ENCODE measurements at regions not wholly inside any gene's neighbourhood (a gene's known extent, or its start where the extent isn't known, plus 50 kb on each side); places are given as distances from the start of the nearest gene placed in this dataset.

DNA sequence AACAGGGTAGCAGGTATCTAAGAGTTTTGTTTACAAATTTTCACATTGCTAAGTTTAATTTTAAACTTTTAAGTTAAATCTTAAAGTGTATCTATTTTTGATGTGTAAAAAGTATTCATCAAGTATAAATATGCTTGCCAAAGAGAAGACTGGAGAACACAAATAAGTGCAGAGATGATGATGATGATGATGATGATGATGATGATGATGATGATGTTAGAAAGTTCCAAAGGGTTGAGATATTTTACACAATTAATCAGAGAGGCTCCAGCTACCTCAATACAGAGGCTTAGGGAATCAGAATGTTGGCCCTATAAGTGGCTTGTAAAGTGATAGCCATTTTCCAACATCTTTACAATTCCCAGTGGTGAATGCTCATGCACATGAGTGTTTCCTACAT lies 209.0 kb upstream of the NPVF start:
- H3K36me3 ChIP-seq (ENCODE audit: insufficient read depth, low read length), result no peaks in the 10 kb centered on the region
- no peaks in the 10 kb centered on the region for H3K9me2 ChIP-seq (ENCODE audit: insufficient read depth, low read length)
- no peak overlapping the region for H2AFZ ChIP-seq (ENCODE audit: low read length)
- no peak for TF ChIP-seq EZH2phosphoT487 (IDR thresholded peaks at IDR 0.05; ENCODE audit: borderline replicate concordance, low read depth, low read length)
- TF ChIP-seq, protein P1, sequence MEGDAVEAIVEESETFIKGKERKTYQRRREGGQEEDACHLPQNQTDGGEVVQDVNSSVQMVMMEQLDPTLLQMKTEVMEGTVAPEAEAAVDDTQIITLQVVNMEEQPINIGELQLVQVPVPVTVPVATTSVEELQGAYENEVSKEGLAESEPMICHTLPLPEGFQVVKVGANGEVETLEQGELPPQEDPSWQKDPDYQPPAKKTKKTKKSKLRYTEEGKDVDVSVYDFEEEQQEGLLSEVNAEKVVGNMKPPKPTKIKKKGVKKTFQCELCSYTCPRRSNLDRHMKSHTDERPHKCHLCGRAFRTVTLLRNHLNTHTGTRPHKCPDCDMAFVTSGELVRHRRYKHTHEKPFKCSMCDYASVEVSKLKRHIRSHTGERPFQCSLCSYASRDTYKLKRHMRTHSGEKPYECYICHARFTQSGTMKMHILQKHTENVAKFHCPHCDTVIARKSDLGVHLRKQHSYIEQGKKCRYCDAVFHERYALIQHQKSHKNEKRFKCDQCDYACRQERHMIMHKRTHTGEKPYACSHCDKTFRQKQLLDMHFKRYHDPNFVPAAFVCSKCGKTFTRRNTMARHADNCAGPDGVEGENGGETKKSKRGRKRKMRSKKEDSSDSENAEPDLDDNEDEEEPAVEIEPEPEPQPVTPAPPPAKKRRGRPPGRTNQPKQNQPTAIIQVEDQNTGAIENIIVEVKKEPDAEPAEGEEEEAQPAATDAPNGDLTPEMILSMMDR (conservative IDR thresholded peaks at IDR 0.05; ENCODE audit: low read length), result no peak
- H3K9me3 ChIP-seq (ENCODE audit: low read length), result no peaks in the 10 kb centered on the region
- H3K4me1 ChIP-seq (ENCODE audit: insufficient read depth, low read length, poor library complexity, severe bottlenecking), result no peaks in the 10 kb centered on the region
- no TSS peak for BruUV-seq (replicated peaks)
- intact Hi-C loops (cut with micrococcal nuclease; ENCODE audit: unreplicated experiment), result no loop called here
- H3K4me3 ChIP-seq (ENCODE audit: low read depth, low read length, poor library complexity, severe bottlenecking), result no peak overlapping the region
- CTCF ChIA-PET (ENCODE audit: unreplicated experiment), result no interaction called here
- no peak overlapping the region for H3K4me2 ChIP-seq (ENCODE audit: low read length)
- no peak for DNase-seq (ENCODE audit: low spot score)
- no peaks in the 10 kb centered on the region for H3K79me2 ChIP-seq (ENCODE audit: insufficient read depth, low read depth, low read length)
- H4K20me1 ChIP-seq (ENCODE audit: insufficient read depth, low read length), result no peaks in the 10 kb centered on the region
- POLR2A ChIA-PET, result no interaction called here
- H3K27ac ChIP-seq (ENCODE audit: low read depth, low read length, poor library complexity, severe bottlenecking), result no peak overlapping the region

GRCh38 chr7:25444991-25445390 lies 216.7 kb upstream of the NPVF start:
- Histone ChIP-seq H3K4me1 (ENCODE audit: insufficient read depth, low read length, poor library complexity, severe bottlenecking) (no peaks in the 10 kb centered on the region), H3K9me3 (ENCODE audit: low read length) (no peaks in the 10 kb centered on the region), H3K4me2 (ENCODE audit: low read length) (no peak overlapping the region), H3K9me2 (ENCODE audit: insufficient read depth, low read length) (no peaks in the 10 kb centered on the region), H3K4me3 (ENCODE audit: low read depth, low read length, poor library complexity, severe bottlenecking) (no peak overlapping the region), H2AFZ (ENCODE audit: low read length) (no peak overlapping the region), H3K27ac (ENCODE audit: low read depth, low read length, poor library complexity, severe bottlenecking) (no peak overlapping the region), H3K36me3 (ENCODE audit: insufficient read depth, low read length) (no peaks in the 10 kb centered on the region), H4K20me1 (ENCODE audit: insufficient read depth, low read length) (no peaks in the 10 kb centered on the region), H3K79me2 (ENCODE audit: insufficient read depth, low read depth, low read length) (no peaks in the 10 kb centered on the region)
- no TSS peak for BruUV-seq (replicated peaks)
- intact Hi-C loops (cut with micrococcal nuclease; ENCODE audit: unreplicated experiment), result no loop called here
- no peak for DNase-seq (ENCODE audit: low spot score)
- TF ChIP-seq, protein P1 (conservative IDR thresholded peaks at IDR 0.05; ENCODE audit: low read length), result no peak
- TF ChIP-seq EZH2phosphoT487 (IDR thresholded peaks at IDR 0.05; ENCODE audit: borderline replicate concordance, low read depth, low read length), result no peak
- ChIA-PET CTCF (ENCODE audit: unreplicated experiment) (no interaction called here), POLR2A (no interaction called here)

GRCh38 chr7:25448301-25448700 lies 220.0 kb upstream of the NPVF start:
- TF ChIP-seq EZH2phosphoT487 (IDR thresholded peaks at IDR 0.05; ENCODE audit: borderline replicate concordance, low read depth, low read length), result no peak
- TF ChIP-seq, protein P1 (conservative IDR thresholded peaks at IDR 0.05; ENCODE audit: low read length), result no peak
- H3K79me2 ChIP-seq (ENCODE audit: insufficient read depth, low read depth, low read length), result no peaks in the 10 kb centered on the region
- no peak overlapping the region for H3K4me3 ChIP-seq (ENCODE audit: low read depth, low read length, poor library complexity, severe bottlenecking)
- H3K36me3 ChIP-seq (ENCODE audit: insufficient read depth, low read length), result no peaks in the 10 kb centered on the region
- intact Hi-C loops (cut with micrococcal nuclease; ENCODE audit: unreplicated experiment), result no loop called here
- H3K27ac ChIP-seq (ENCODE audit: low read depth, low read length, poor library complexity, severe bottlenecking), result no peak overlapping the region
- ChIA-PET POLR2A (no interaction called here), CTCF (ENCODE audit: unreplicated experiment) (no interaction called here)
- no peak for DNase-seq (ENCODE audit: low spot score)
- no peaks in the 10 kb centered on the region for H3K9me2 ChIP-seq (ENCODE audit: insufficient read depth, low read length)
- no TSS peak for BruUV-seq (replicated peaks)
- no peaks in the 10 kb centered on the region for H3K9me3 ChIP-seq (ENCODE audit: low read length)
- H2AFZ ChIP-seq (ENCODE audit: low read length), result no peak overlapping the region
- no peak overlapping the region for H3K4me2 ChIP-seq (ENCODE audit: low read length)
- H4K20me1 ChIP-seq (ENCODE audit: insufficient read depth, low read length), result no peaks in the 10 kb centered on the region
- no peaks in the 10 kb centered on the region for H3K4me1 ChIP-seq (ENCODE audit: insufficient read depth, low read length, poor library complexity, severe bottlenecking)

Measured in OCI-LY7 (cell line).